Right renal cortex interstitium (tissue), 3 donors: ENCODE measurements at regions not wholly inside any gene's neighbourhood (a gene's known extent, or its start where the extent isn't known, plus 50 kb on each side); places are given as distances from the start of the nearest gene placed in this dataset.

ENCODE experiments used
- DNase-seq, 3 donors: peaks; one replicate each; pipeline ENCODE4 v3.0.0-alpha.2; 2013; ENCODE audit warnings: low read depth in 3 of 3, low spot score in 2 of 3

- DNase-seq, result no peak
Observed at GRCh38 chr12:115020091-115020490, 336.1 kb upstream of the TBX3 start.

GRCh38 chr12:115017346-115017745 is 333.4 kb upstream of the TBX3 start:
- DNase-seq, result no peak

- DNase-seq, result peak; percentile 62 to 73 (median 64)
Observed at GRCh38 chr12:115013236-115013981, 329.4 kb upstream of the TBX3 start.

- DNase-seq, result no peak
Observed at GRCh38 chr12:115012861-115013235, 328.9 kb upstream of the TBX3 start.

- DNase-seq, result no peak
Observed at GRCh38 chr12:115011703-115012102, 327.7 kb upstream of the TBX3 start.

- DNase-seq, result no peak
Observed at GRCh38 chr12:115010324-115010995, 326.5 kb upstream of the TBX3 start.

- DNase-seq, result no peak
Observed at GRCh38 chr12:115008929-115009328, 325.0 kb upstream of the TBX3 start.

GRCh38 chr12:115004470-115005146 is 320.6 kb upstream of the TBX3 start:
- DNase-seq, result no peak

- DNase-seq, result no peak
Observed at GRCh38 chr12:115002434-115002833, 318.5 kb upstream of the TBX3 start.

- no peak for DNase-seq
Observed at GRCh38 chr12:115001571-115002180, 317.7 kb upstream of the TBX3 start.

- no peak for DNase-seq
Observed at GRCh38 chr12:115000038-115000437, 316.1 kb upstream of the TBX3 start.

- no peak for DNase-seq
Observed at GRCh38 chr12:114998750-114999128, 314.8 kb upstream of the TBX3 start.

- DNase-seq, result no peak
Observed at GRCh38 chr12:114998118-114998749, 314.3 kb upstream of the TBX3 start.

- DNase-seq, result no peak
Observed at GRCh38 chr12:114996382-114996781, 312.4 kb upstream of the TBX3 start.

GRCh38 chr12:114995891-114996290 is 311.9 kb upstream of the TBX3 start:
- DNase-seq, result no peak

- DNase-seq, result no peak
Observed at GRCh38 chr12:114993165-114993564, 309.2 kb upstream of the TBX3 start.

- DNase-seq, result no peak
Observed at GRCh38 chr12:114992443-114992842, 308.5 kb upstream of the TBX3 start.

- DNase-seq, result no peak
Observed at GRCh38 chr12:114990381-114990780, 306.4 kb upstream of the TBX3 start.

- no peak for DNase-seq
Observed at GRCh38 chr12:114986849-114987248, 302.9 kb upstream of the TBX3 start.

- no peak for DNase-seq
Observed at GRCh38 chr12:114986178-114986714, 302.3 kb upstream of the TBX3 start.

GRCh38 chr12:114984634-114985061 is 300.7 kb upstream of the TBX3 start:
- DNase-seq, result no peak
